Muscle layer of colon (tissue), 2 donors: ENCODE measurements at regions not wholly inside any gene's neighbourhood (a gene's known extent, or its start where the extent isn't known, plus 50 kb on each side); places are given as distances from the start of the nearest gene placed in this dataset.

Experiments used
- H3K27ac ChIP-seq: one replicate; pipeline ENCODE4 v1.7.0; 2013; ENCODE audit warnings: low read depth, mild to moderate bottlenecking, low read length, moderate library complexity
- H3K27me3 ChIP-seq, 2 donors: one replicate each; pipeline ENCODE4 v1.7.0; 2013; ENCODE audit warnings: low read length in 2 of 2, mild to moderate bottlenecking in 2 of 2; ENCODE audit not compliant: insufficient read depth in 2 of 2, control insufficient read depth in 1 of 2
- H3K36me3 ChIP-seq: one replicate; pipeline ENCODE4 v1.7.0; 2013; ENCODE audit warnings: mild to moderate bottlenecking, low read length; ENCODE audit not compliant: insufficient read depth
- H3K4me1 ChIP-seq: one replicate; pipeline ENCODE4 v1.7.0; 2013; ENCODE audit warnings: mild to moderate bottlenecking, low read length; ENCODE audit not compliant: insufficient read depth
- H3K4me3 ChIP-seq, 2 donors: one replicate each; pipeline ENCODE4 v1.7.0; 2013; ENCODE audit warnings: low read length in 2 of 2, low read depth in 1 of 2, mild to moderate bottlenecking in 1 of 2, moderate library complexity in 1 of 2
- H3K9ac ChIP-seq: one replicate; pipeline ENCODE4 v1.7.0; 2013; ENCODE audit warnings: low read length
- H3K9me3 ChIP-seq: one replicate; pipeline ENCODE4 v1.7.0; 2013; ENCODE audit warnings: mild to moderate bottlenecking, low read length
- donor health status: abdominal sarcoma.
- donor health status: Adenocarcinoma of cecum.

- H3K9ac ChIP-seq, result no peak overlapping the region
- no peaks in the 10 kb centered on the region for H3K36me3 ChIP-seq
- no peak overlapping the region for H3K4me3 ChIP-seq
- no peaks in the 10 kb centered on the region for H3K27me3 ChIP-seq
- H3K4me1 ChIP-seq, result peaks cover 3% of the 10 kb centered on the region
- H3K9me3 ChIP-seq, result no peaks in the 10 kb centered on the region
- no peak overlapping the region for H3K27ac ChIP-seq
These were observed 58.9 kb upstream of the KLHL31 start for GRCh38 chr6:53724501-53724900.

GRCh38 chr6:53723331-53723730 lies 57.8 kb upstream of the KLHL31 start:
- Histone ChIP-seq H3K4me1 (peaks cover 1% of the 10 kb centered on the region), H3K27ac (no peak overlapping the region), H3K27me3 (no peaks in the 10 kb centered on the region)

GRCh38 chr6:53721766-53722165 lies 56.2 kb upstream of the KLHL31 start:
- no peaks in the 10 kb centered on the region for H3K4me1 ChIP-seq
- no peak overlapping the region for H3K27ac ChIP-seq
- no peaks in the 10 kb centered on the region for H3K27me3 ChIP-seq
- no peaks in the 10 kb centered on the region for H3K9me3 ChIP-seq
- H3K36me3 ChIP-seq, result no peaks in the 10 kb centered on the region
- no peak overlapping the region for H3K4me3 ChIP-seq
- H3K9ac ChIP-seq, result no peak overlapping the region

More at GRCh38 chr6:53723331-53723730, 57.8 kb upstream of the KLHL31 start:
- Histone ChIP-seq H3K9ac (no peak overlapping the region), H3K9me3 (no peaks in the 10 kb centered on the region), H3K36me3 (no peaks in the 10 kb centered on the region), H3K4me3 (no peak overlapping the region)

- no peak overlapping the region for H3K27ac ChIP-seq
- no peaks in the 10 kb centered on the region for H3K27me3 ChIP-seq
- no peak overlapping the region for H3K9ac ChIP-seq
- no peak overlapping the region for H3K4me3 ChIP-seq
- H3K9me3 ChIP-seq, result no peaks in the 10 kb centered on the region
- H3K4me1 ChIP-seq, result no peaks in the 10 kb centered on the region
- no peaks in the 10 kb centered on the region for H3K36me3 ChIP-seq
These were observed 53.3 kb upstream of the KLHL31 start for GRCh38 chr6:53718597-53719460.

- no peak overlapping the region for H3K9ac ChIP-seq
- no peaks in the 10 kb centered on the region for H3K9me3 ChIP-seq
- no peak overlapping the region for H3K27ac ChIP-seq
- no peak overlapping the region for H3K4me3 ChIP-seq
- no peaks in the 10 kb centered on the region for H3K4me1 ChIP-seq
- H3K27me3 ChIP-seq, result no peaks in the 10 kb centered on the region
- no peaks in the 10 kb centered on the region for H3K36me3 ChIP-seq
These were observed 52.0 kb upstream of the KLHL31 start for GRCh38 chr6:53717566-53717965.

- Histone ChIP-seq H3K27me3 (no peaks in the 10 kb centered on the region), H3K4me1 (no peaks in the 10 kb centered on the region), H3K36me3 (no peaks in the 10 kb centered on the region)
These were observed 49.9 kb upstream of the KLHL31 start for GRCh38 chr6:53715434-53715833.

More at GRCh38 chr6:53715434-53715833, 49.9 kb upstream of the KLHL31 start:
- Histone ChIP-seq H3K27ac (no peak overlapping the region), H3K4me3 (no peak overlapping the region), H3K9me3 (no peaks in the 10 kb centered on the region), H3K9ac (no peak overlapping the region)
